H1 (cell line): ENCODE measurements at regions not wholly inside any gene's neighbourhood (a gene's known extent, or its start where the extent isn't known, plus 50 kb on each side); places are given as distances from the start of the nearest gene placed in this dataset.

ENCODE experiments used
- CTCF ChIA-PET: fragments of 300-600 bp; sonication (Branson Sonifier 250); formaldehyde crosslinking; loops from one replicate; lab custom pipeline; 2021; ENCODE audit not compliant: partially characterized antibody; lab: Charles Lee
- POLR2A ChIA-PET: fragments of 300-600 bp; sonication (Branson Sonifier 250); formaldehyde crosslinking; loops from one replicate; lab custom pipeline; 2021; ENCODE audit warnings: inconsistent platforms; ENCODE audit not compliant: partially characterized antibody; lab: Charles Lee
- DNase-seq, 2 experiments: peaks; one replicate each; pipeline versions ENCODE4 v3.0.0 to v3.0.0-alpha.2; 2010 to 2022; ENCODE audit warnings: low spot score in 2 of 2, low read depth in 1 of 2, mixed read lengths in 1 of 2
- FAIRE-seq: peaks from 2 replicates; lab custom pipeline; 2011; peaks lifted over from hg19 to GRCh38; lab: Jason Lieb, UNC
- H2AFZ ChIP-seq: 2 replicates; pipeline ENCODE4 v1.8.1; 2012; ENCODE audit warnings: low read length, inconsistent platforms
- H2AK5ac ChIP-seq: 2 replicates; pipeline ENCODE4 v1.6.1; 2013; ENCODE audit warnings: low read depth, low read length
- H2BK120ac ChIP-seq: replicated peaks from 2 replicates; pipeline ENCODE3; 2013; ENCODE audit warnings: low read depth, low read length, inconsistent platforms
- H2BK12ac ChIP-seq: 2 replicates; pipeline ENCODE4 v1.6.1; 2013; ENCODE audit warnings: low read depth, low read length
- H2BK15ac ChIP-seq: 2 replicates; pipeline ENCODE4 v1.6.1; 2013; ENCODE audit warnings: low read length
- H2BK20ac ChIP-seq: 2 replicates; pipeline ENCODE4 v1.6.1; 2013; ENCODE audit warnings: low read length
- H2BK5ac ChIP-seq: 2 replicates; pipeline ENCODE4 v1.6.1; 2013; ENCODE audit warnings: low read depth, low read length
- H3K14ac ChIP-seq: 2 replicates; pipeline ENCODE4 v1.6.1; 2013; ENCODE audit warnings: inconsistent platforms; ENCODE audit not compliant: insufficient read length
- H3K18ac ChIP-seq: 2 replicates; pipeline ENCODE4 v1.6.1; 2013; ENCODE audit warnings: low read length; ENCODE audit errors: extremely low read depth
- H3K23ac ChIP-seq: 2 replicates; pipeline ENCODE4 v1.6.1; 2013; ENCODE audit warnings: inconsistent platforms; ENCODE audit not compliant: insufficient read length
- H3K23me2 ChIP-seq: 2 replicates; pipeline ENCODE4 v1.6.1; 2013; ENCODE audit warnings: low read depth, low read length
- H3K27ac ChIP-seq: 2 replicates; pipeline ENCODE4 v1.6.1; 2011; ENCODE audit warnings: low read depth, low read length, inconsistent platforms
- H3K27me3 ChIP-seq, 4 experiments: replicated peaks in 1 of 4; 1 replicate in 1 of 4; 2 replicates in 3 of 4; pipeline versions ENCODE4 v1.6.1 to v1.8.1; 2011 to 2013; ENCODE audit warnings: low read length in 3 of 4, mild to moderate bottlenecking in 3 of 4, inconsistent platforms in 2 of 4, mixed read lengths in 2 of 4, moderate library complexity in 1 of 4; ENCODE audit not compliant: control insufficient read depth in 3 of 4, insufficient read depth in 3 of 4; ENCODE audit errors: extremely low read depth in 1 of 4
- H3K36me3 ChIP-seq, 4 experiments: 2 replicates each; pipeline versions ENCODE4 v1.6.1 to v1.8.1; 2011 to 2013; ENCODE audit warnings: mild to moderate bottlenecking in 4 of 4, low read length in 3 of 4, moderate library complexity in 2 of 4, control low read depth in 1 of 4, inconsistent platforms in 1 of 4; ENCODE audit not compliant: insufficient read depth in 4 of 4, control insufficient read depth in 2 of 4
- H3K4ac ChIP-seq: replicated peaks from 2 replicates; pipeline ENCODE3; 2013; ENCODE audit warnings: low read length, low read depth, mixed read lengths, inconsistent platforms; ENCODE audit not compliant: insufficient read length
- H3K4me1 ChIP-seq, 4 experiments: replicated peaks in 1 of 4; 1 replicate in 1 of 4; 2 replicates in 3 of 4; pipeline versions ENCODE4 v1.6.1 to v1.8.1; 2011 to 2013; ENCODE audit warnings: low read length in 3 of 4, inconsistent platforms in 2 of 4, mixed read lengths in 1 of 4; ENCODE audit not compliant: insufficient read depth in 4 of 4, control insufficient read depth in 3 of 4
- H3K4me2 ChIP-seq, 2 experiments: 2 replicates each; pipeline versions ENCODE4 v1.6.1 to v1.8.1; 2011 to 2013; ENCODE audit warnings: low read depth in 2 of 2, low read length in 2 of 2, control low read depth in 1 of 2, inconsistent platforms in 1 of 2, mild to moderate bottlenecking in 1 of 2; ENCODE audit not compliant: insufficient read depth in 1 of 2
- H3K4me3 ChIP-seq, 4 experiments: fragments of 200-600, 300-600 bp in 1 of 4; sonication (generic), shearing (Covaris generic), sonication (Bioruptor Twin) in 1 of 4; 2 replicates each; pipeline versions ENCODE4 v1.5.1 to v1.8.1; 2011 to 2016; ENCODE audit warnings: low read length in 4 of 4, low read depth in 3 of 4, control low read depth in 2 of 4, inconsistent platforms in 2 of 4, mild to moderate bottlenecking in 2 of 4, mixed read lengths in 1 of 4, moderate library complexity in 1 of 4; ENCODE audit not compliant: insufficient read depth in 2 of 4; ENCODE audit errors: extremely low read depth in 1 of 4
- H3K56ac ChIP-seq: replicated peaks from 2 replicates; pipeline ENCODE3; 2013; ENCODE audit warnings: low read depth, mild to moderate bottlenecking, mixed read lengths, low read length, inconsistent platforms; ENCODE audit not compliant: insufficient read length
- H3K79me1 ChIP-seq: 2 replicates; pipeline ENCODE4 v1.6.1; 2013; ENCODE audit warnings: low read depth, low read length, control low read depth
- H3K79me2 ChIP-seq, 2 experiments: 2 replicates each; pipeline versions ENCODE4 v1.6.1 to v1.8.1; 2012 to 2013; ENCODE audit warnings: low read length in 2 of 2, mild to moderate bottlenecking in 2 of 2, inconsistent platforms in 1 of 2; ENCODE audit not compliant: insufficient read depth in 2 of 2, control insufficient read depth in 1 of 2
- H3K9ac ChIP-seq, 4 experiments: replicated peaks in 1 of 4; 1 replicate in 1 of 4; 2 replicates in 3 of 4; pipeline versions ENCODE4 v1.6.1 to v1.8.1; 2011 to 2013; ENCODE audit warnings: low read depth in 3 of 4, low read length in 3 of 4, control low read depth in 2 of 4, mild to moderate bottlenecking in 2 of 4, moderate library complexity in 2 of 4, inconsistent platforms in 1 of 4; ENCODE audit errors: extremely low read depth in 1 of 4
- H3K9me3 ChIP-seq, 2 experiments: 2 replicates each; pipeline versions ENCODE4 v1.6.1 to v1.8.1; 2012 to 2013; ENCODE audit warnings: mild to moderate bottlenecking in 2 of 2, moderate library complexity in 2 of 2, control low read depth in 1 of 2, inconsistent platforms in 1 of 2, low read depth in 1 of 2, low read length in 1 of 2, mixed read lengths in 1 of 2; ENCODE audit not compliant: insufficient read depth in 2 of 2
- H4K20me1 ChIP-seq, 2 experiments: replicated peaks in 1 of 2; 2 replicates each; pipeline versions ENCODE3 to v1.8.1; 2011 to 2013; ENCODE audit warnings: inconsistent platforms in 2 of 2, low read length in 2 of 2, mild to moderate bottlenecking in 1 of 2; ENCODE audit not compliant: insufficient read depth in 2 of 2, control insufficient read depth in 1 of 2
- H4K5ac ChIP-seq: 2 replicates; pipeline ENCODE4 v1.6.1; 2013; ENCODE audit warnings: low read length, low read depth, mixed read lengths, inconsistent platforms; ENCODE audit not compliant: insufficient read length
- H4K8ac ChIP-seq: 2 replicates; pipeline ENCODE4 v1.8.0; 2013; ENCODE audit warnings: mild to moderate bottlenecking, moderate library complexity, low read length, inconsistent platforms; ENCODE audit not compliant: insufficient read depth; ENCODE audit errors: extremely low read depth
- H4K91ac ChIP-seq: replicated peaks from 2 replicates; pipeline ENCODE3; 2013; ENCODE audit warnings: low read length, mixed read lengths, inconsistent platforms; ENCODE audit not compliant: insufficient read length
- EGR1 ChIP-seq: IDR thresholded peaks from 2 replicates; pipeline ENCODE4 v1.6.1; 2011; ENCODE audit warnings: low read depth, low read length, borderline replicate concordance
- RXRA ChIP-seq: IDR thresholded peaks from 2 replicates; pipeline ENCODE4 v1.6.1; 2011; ENCODE audit warnings: low read depth, mild to moderate bottlenecking, low read length, moderate library complexity; ENCODE audit not compliant: insufficient read depth
- SP2 ChIP-seq: IDR thresholded peaks from 2 replicates; pipeline ENCODE4 v1.6.1; 2012; ENCODE audit warnings: mild to moderate bottlenecking, low read length, inconsistent platforms
- WGBS, 2 experiments: shearing (Covaris generic) in 1 of 2; methylation state at CpG; one replicate each; pipeline versions ENCODE4 v1.1.6 to v1.1.7; 2013 to 2015; ENCODE audit warnings: low lambda C conversion rate in 2 of 2, mixed read lengths in 2 of 2, inconsistent platforms in 1 of 2, low coverage in 1 of 2, missing lambda C conversion rate in 1 of 2; ENCODE audit not compliant: insufficient replicate concordance in 2 of 2, insufficient coverage in 1 of 2, insufficient read length in 1 of 2; ENCODE audit errors: extremely low coverage in 1 of 2, missing lambda C conversion rate in 1 of 2; 5-methylcytosine and 5-hydroxymethylcytosine counted together

DNA sequence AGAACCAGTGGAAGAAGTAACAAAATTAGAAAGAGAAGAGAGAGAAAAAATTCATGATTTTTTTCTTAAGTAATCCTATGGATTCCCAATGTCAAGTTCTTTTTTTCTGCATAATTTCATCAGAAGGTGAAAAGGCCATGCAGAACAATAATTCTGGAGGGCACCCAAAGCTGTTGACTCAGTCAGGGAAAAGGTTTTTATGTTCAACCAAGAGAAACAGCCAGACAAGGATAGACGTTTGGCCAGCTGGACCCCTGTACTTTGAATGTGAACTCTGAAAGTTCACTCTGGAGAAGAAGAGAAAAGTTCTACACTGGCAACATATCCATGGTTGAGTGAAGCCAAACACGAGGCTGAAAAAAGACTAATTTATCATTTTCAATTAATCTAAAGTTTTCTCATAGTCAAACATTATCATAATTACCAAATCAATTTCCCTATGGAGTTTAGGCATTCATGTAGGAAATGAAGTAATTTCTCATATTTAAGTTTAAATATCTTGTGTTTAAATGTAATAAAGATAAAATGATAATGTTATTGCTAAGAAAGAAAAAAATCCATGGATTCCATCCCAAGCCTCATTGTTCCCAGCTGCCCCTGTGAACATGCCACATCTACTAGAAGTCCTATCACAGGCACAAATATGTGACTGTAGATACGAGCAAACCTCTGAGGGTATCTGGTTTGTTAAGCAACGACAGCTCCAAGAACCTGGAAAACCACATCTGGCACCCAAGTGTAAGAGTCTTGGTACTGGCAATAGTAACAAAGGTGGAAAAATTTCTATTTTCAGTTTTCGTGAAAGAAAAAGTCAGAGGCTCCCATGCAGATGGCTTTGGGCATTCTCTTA, 742.7 kb upstream of the ACVR2A start:
- Histone ChIP-seq H4K5ac (no peak overlapping the region), H2BK20ac (no peak overlapping the region)
- FAIRE-seq: no peak

More for the DNA sequence above, 742.7 kb upstream of the ACVR2A start:
- no peaks in the 10 kb centered on the region for H3K79me1 ChIP-seq
- H4K8ac ChIP-seq: no peak overlapping the region
- H2BK5ac ChIP-seq: no peak overlapping the region
- no peaks in the 10 kb centered on the region for H3K79me2 ChIP-seq
- H3K27me3 ChIP-seq: no peaks in the 10 kb centered on the region
- H3K36me3 ChIP-seq: no peaks in the 10 kb centered on the region
- H3K4me1 ChIP-seq: no peaks in the 10 kb centered on the region
- H4K20me1 ChIP-seq: no peaks in the 10 kb centered on the region
- H3K4me3 ChIP-seq: no peak overlapping the region
- ChIA-PET POLR2A (no interaction called here), CTCF (no interaction called here)
- H3K18ac ChIP-seq: no peak overlapping the region
- H3K23me2 ChIP-seq: no peaks in the 10 kb centered on the region
- no peak overlapping the region for H3K4me2 ChIP-seq
- H2BK15ac ChIP-seq: no peak overlapping the region
- no peak overlapping the region for H3K14ac ChIP-seq
- no peak overlapping the region for H2AFZ ChIP-seq
- WGBS, 2 experiments: 87% methylated on average over 5 of the region's 5 CpGs; no CpG with 5 or more reads in 1 of the 2 experiments
- H2BK12ac ChIP-seq: no peak overlapping the region
- no peak overlapping the region for H3K27ac ChIP-seq
- H2AK5ac ChIP-seq: no peak overlapping the region
- no peak overlapping the region for H3K9ac ChIP-seq
- no peak overlapping the region for H2BK120ac ChIP-seq
- H3K4ac ChIP-seq: no peak overlapping the region
- TF ChIP-seq SP2 (no peak), EGR1 (no peak), RXRA (no peak)
- H3K56ac ChIP-seq: no peak overlapping the region
- DNase-seq: no peak
- H4K91ac ChIP-seq: no peak overlapping the region
- no peak overlapping the region for H3K23ac ChIP-seq
- no peaks in the 10 kb centered on the region for H3K9me3 ChIP-seq
